ENCODE measurements at regions not wholly inside any gene's neighbourhood (a gene's known extent, or its start where the extent isn't known, plus 50 kb on each side); places are given as distances from the start of the nearest gene placed in this dataset.

DNA sequence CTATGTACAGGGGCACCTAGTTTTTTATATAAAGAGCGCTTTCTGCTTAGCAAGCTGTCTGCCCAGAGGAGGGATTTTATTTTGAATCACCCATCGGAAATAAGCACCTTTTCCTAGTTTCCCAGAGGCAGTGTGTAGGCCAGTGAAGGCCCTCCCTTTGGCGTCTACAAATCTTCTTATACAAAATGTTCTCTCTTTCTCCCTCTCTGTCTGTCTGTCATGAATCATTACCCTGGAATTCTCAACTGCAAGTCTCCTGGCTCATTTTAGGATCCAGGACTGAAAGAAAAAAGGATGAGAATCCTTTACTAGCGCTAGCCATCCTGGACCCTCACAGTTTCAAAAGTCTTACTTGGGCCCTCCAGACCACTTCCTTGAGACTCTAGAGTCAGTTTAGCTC is 728.1 kb downstream of the OTOL1 start (continued):
- TF ChIP-seq ZNF184 (tag by site-specific recombination; IDR thresholded peaks at IDR 0.05), result no peak

DNA sequence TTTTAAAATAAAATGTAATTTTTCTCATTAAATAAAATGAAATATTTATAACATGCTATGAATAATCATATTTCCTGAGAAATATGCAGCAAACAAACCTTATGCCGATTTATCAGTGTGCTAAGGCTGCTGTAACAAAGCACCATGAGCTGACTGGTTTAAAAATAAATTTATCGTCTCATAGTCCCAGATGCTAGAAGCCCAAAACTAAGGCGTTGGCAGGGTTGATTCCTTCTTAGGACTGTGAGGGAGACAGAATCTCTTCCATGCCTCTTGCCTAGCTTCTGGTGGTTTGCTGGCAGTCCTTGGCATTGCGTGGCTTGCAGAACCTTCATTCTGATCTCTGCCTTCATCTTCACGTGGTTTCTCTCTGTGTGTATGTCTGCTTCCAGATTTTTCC is 740.3 kb downstream of the OTOL1 start:
- ChIA-PET CTCF (no interaction called here), POLR2A (no interaction called here)
- TF ChIP-seq ZNF549 (tag by site-specific recombination; IDR thresholded peaks at IDR 0.05), result no peak
- no peak for TF ChIP-seq ZNF221 (tag by site-specific recombination; IDR thresholded peaks at IDR 0.05; ENCODE audit: borderline replicate concordance)
- TF ChIP-seq ZBTB17 (tag by site-specific recombination; IDR thresholded peaks at IDR 0.05), result no peak
- no peak overlapping the region for H3K27ac ChIP-seq (ENCODE audit: extremely low read depth, low read depth, low read length)
- H3K4me1 ChIP-seq (ENCODE audit: control insufficient read depth, insufficient read depth, low read length), result no peaks in the 10 kb centered on the region
- no peaks in the 10 kb centered on the region for H3K9me3 ChIP-seq (ENCODE audit: control insufficient read depth, insufficient read depth, low read depth, low read length)
- H3K4me3 ChIP-seq (ENCODE audit: low read depth, low read length), result no peak overlapping the region
- H3K36me3 ChIP-seq (ENCODE audit: control insufficient read depth in 2 of 2, insufficient read depth in 1 of 2, low read length in 2 of 2), result no peaks in the 10 kb centered on the region

DNA sequence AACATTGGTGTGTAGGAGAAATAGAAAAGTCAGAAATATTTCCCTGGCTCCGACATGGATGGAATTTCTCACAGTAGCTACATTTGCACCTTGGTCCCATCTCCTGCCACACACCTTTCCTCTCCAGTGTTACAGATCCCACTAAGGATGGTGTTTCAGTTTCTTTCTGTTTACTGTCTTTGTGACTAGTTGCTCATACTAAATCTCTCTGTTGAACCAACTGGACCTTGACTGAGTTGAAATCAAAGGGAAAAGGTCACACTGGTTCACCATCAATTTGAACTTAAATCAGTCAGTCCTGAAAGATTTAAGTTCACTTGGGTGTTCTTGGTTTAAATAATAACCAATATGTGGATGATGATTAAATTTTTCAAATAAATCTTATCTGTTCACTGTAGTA is 754.2 kb downstream of the OTOL1 start:
- no peak overlapping the region for H3K27ac ChIP-seq (ENCODE audit: extremely low read depth, low read depth, low read length)
- ChIA-PET POLR2A (no interaction called here), CTCF (no interaction called here)
- H3K4me3 ChIP-seq (ENCODE audit: low read depth, low read length), result no peak overlapping the region
- no peaks in the 10 kb centered on the region for H3K36me3 ChIP-seq (ENCODE audit: control insufficient read depth in 2 of 2, insufficient read depth in 1 of 2, low read length in 2 of 2)
- no peak for TF ChIP-seq ZNF558 (tag by site-specific recombination; IDR thresholded peaks at IDR 0.05)
- TF ChIP-seq, protein P1, sequence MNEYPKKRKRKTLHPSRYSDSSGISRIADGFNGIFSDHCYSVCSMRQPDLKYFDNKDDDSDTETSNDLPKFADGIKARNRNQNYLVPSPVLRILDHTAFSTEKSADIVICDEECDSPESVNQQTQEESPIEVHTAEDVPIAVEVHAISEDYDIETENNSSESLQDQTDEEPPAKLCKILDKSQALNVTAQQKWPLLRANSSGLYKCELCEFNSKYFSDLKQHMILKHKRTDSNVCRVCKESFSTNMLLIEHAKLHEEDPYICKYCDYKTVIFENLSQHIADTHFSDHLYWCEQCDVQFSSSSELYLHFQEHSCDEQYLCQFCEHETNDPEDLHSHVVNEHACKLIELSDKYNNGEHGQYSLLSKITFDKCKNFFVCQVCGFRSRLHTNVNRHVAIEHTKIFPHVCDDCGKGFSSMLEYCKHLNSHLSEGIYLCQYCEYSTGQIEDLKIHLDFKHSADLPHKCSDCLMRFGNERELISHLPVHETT (tag by site-specific recombination; IDR thresholded peaks at IDR 0.05), result no peak
- TF ChIP-seq ZNF341 (tag by site-specific recombination; IDR thresholded peaks at IDR 0.05; ENCODE audit: low read depth), result no peak
- TF ChIP-seq, protein P2, sequence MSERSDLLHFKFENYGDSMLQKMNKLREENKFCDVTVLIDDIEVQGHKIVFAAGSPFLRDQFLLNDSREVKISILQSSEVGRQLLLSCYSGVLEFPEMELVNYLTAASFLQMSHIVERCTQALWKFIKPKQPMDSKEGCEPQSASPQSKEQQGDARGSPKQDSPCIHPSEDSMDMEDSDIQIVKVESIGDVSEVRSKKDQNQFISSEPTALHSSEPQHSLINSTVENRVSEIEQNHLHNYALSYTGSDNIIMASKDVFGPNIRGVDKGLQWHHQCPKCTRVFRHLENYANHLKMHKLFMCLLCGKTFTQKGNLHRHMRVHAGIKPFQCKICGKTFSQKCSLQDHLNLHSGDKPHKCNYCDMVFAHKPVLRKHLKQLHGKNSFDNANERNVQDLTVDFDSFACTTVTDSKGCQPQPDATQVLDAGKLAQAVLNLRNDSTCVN (tag by site-specific recombination; optimal IDR thresholded peaks at IDR 0.05), result no peak
- TF ChIP-seq, protein P3, sequence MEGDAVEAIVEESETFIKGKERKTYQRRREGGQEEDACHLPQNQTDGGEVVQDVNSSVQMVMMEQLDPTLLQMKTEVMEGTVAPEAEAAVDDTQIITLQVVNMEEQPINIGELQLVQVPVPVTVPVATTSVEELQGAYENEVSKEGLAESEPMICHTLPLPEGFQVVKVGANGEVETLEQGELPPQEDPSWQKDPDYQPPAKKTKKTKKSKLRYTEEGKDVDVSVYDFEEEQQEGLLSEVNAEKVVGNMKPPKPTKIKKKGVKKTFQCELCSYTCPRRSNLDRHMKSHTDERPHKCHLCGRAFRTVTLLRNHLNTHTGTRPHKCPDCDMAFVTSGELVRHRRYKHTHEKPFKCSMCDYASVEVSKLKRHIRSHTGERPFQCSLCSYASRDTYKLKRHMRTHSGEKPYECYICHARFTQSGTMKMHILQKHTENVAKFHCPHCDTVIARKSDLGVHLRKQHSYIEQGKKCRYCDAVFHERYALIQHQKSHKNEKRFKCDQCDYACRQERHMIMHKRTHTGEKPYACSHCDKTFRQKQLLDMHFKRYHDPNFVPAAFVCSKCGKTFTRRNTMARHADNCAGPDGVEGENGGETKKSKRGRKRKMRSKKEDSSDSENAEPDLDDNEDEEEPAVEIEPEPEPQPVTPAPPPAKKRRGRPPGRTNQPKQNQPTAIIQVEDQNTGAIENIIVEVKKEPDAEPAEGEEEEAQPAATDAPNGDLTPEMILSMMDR (tag by site-specific recombination; IDR thresholded peaks at IDR 0.05), result no peak
- TF ChIP-seq ZFP3 (tag by site-specific recombination; IDR thresholded peaks at IDR 0.05; ENCODE audit: low read depth), result no peak
- no peak for TF ChIP-seq REPIN1 (tag by site-specific recombination; IDR thresholded peaks at IDR 0.05; ENCODE audit: low read depth)
- TF ChIP-seq WT1 (tag by site-specific recombination; IDR thresholded peaks at IDR 0.05), result no peak
- TF ChIP-seq ZNF561 (tag by site-specific recombination; IDR thresholded peaks at IDR 0.05; ENCODE audit: borderline replicate concordance), result no peak
- no peak for TF ChIP-seq ZBTB17 (tag by site-specific recombination; IDR thresholded peaks at IDR 0.05)
- TF ChIP-seq BCL11B (tag by site-specific recombination; IDR thresholded peaks at IDR 0.05; ENCODE audit: low read depth), result no peak
- no peak for TF ChIP-seq TCF7L2 (IDR thresholded peaks at IDR 0.05; ENCODE audit: borderline replicate concordance, low read depth, low read length)
- TF ChIP-seq, protein P4, sequence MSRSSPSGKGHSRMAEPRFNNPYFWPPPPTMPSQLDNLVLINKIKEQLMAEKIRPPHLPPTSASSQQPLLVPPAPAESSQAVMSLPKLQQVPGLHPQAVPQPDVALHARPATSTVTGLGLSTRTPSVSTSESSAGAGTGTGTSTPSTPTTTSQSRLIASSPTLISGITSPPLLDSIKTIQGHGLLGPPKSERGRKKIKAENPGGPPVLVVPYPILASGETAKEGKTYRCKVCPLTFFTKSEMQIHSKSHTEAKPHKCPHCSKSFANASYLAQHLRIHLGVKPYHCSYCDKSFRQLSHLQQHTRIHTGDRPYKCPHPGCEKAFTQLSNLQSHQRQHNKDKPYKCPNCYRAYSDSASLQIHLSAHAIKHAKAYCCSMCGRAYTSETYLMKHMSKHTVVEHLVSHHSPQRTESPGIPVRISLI (tag by site-specific recombination; IDR thresholded peaks at IDR 0.05), result no peak
- no peaks in the 10 kb centered on the region for H3K9me3 ChIP-seq (ENCODE audit: control insufficient read depth, insufficient read depth, low read depth, low read length)
- H3K4me1 ChIP-seq (ENCODE audit: control insufficient read depth, insufficient read depth, low read length), result no peaks in the 10 kb centered on the region
